DND-41 (cell line): ENCODE measurements at regions not wholly inside any gene's neighbourhood (a gene's known extent, or its start where the extent isn't known, plus 50 kb on each side); places are given as distances from the start of the nearest gene placed in this dataset.

Source experiments
- CTCF ChIP-seq: IDR thresholded peaks from 2 replicates; pipeline ENCODE4 v1.5.1; 2012; ENCODE audit warnings: borderline replicate concordance, low read length, moderate library complexity, mild to moderate bottlenecking; ENCODE audit not compliant: poor library complexity, severe bottlenecking; ENCODE audit errors: extremely low read depth
- EZH2 ChIP-seq: IDR thresholded peaks from 3 replicates; pipeline ENCODE4 v1.6.1; 2012; ENCODE audit warnings: borderline replicate concordance, low read depth, mild to moderate bottlenecking, moderate library complexity, low read length, inconsistent platforms; ENCODE audit not compliant: severe bottlenecking

GRCh38 chr1:98056781-98057180 lies 135.9 kb upstream of the DPYD start:
- no peak for TF ChIP-seq EZH2
- TF ChIP-seq CTCF, result no peak
